ENCODE measurements at regions not wholly inside any gene's neighbourhood (a gene's known extent, or its start where the extent isn't known, plus 50 kb on each side); places are given as distances from the start of the nearest gene placed in this dataset.

GRCh38 chr3:29145360-29145759, 135.5 kb upstream of the RBMS3 start:
- DNase-seq (ENCODE audit: low read depth): no peak
- in situ Hi-C loops (cut with HindIII; ENCODE audit: low sequenced_read_pairs): no loop called here
- H3K4me3 ChIP-seq (ENCODE audit: low read depth, low read length): no peak overlapping the region
- TF ChIP-seq CTCF (IDR thresholded peaks at IDR 0.05; ENCODE audit: low read depth, low read length, missing control alignments): no peak

- no peak for DNase-seq (ENCODE audit: low read depth)
- in situ Hi-C loops (cut with HindIII; ENCODE audit: low sequenced_read_pairs): no loop called here
- no peak overlapping the region for H3K4me3 ChIP-seq (ENCODE audit: low read depth, low read length)
- no peak for TF ChIP-seq CTCF (IDR thresholded peaks at IDR 0.05; ENCODE audit: low read depth, low read length, missing control alignments)
Measured at GRCh38 chr3:29152379-29152778, 128.5 kb upstream of the RBMS3 start.

GRCh38 chr3:29153811-29154210, 127.1 kb upstream of the RBMS3 start:
- no peak overlapping the region for H3K4me3 ChIP-seq (ENCODE audit: low read depth, low read length)
- in situ Hi-C loops (cut with HindIII; ENCODE audit: low sequenced_read_pairs): no loop called here
- TF ChIP-seq CTCF (IDR thresholded peaks at IDR 0.05; ENCODE audit: low read depth, low read length, missing control alignments): no peak
- no peak for DNase-seq (ENCODE audit: low read depth)

GRCh38 chr3:29156086-29156715, 124.7 kb upstream of the RBMS3 start:
- in situ Hi-C loops (cut with HindIII; ENCODE audit: low sequenced_read_pairs): no loop called here
- DNase-seq (ENCODE audit: low read depth): no peak
- no peak overlapping the region for H3K4me3 ChIP-seq (ENCODE audit: low read depth, low read length)
- no peak for TF ChIP-seq CTCF (IDR thresholded peaks at IDR 0.05; ENCODE audit: low read depth, low read length, missing control alignments)

GRCh38 chr3:29164825-29165224, 116.0 kb upstream of the RBMS3 start:
- in situ Hi-C loops (cut with HindIII; ENCODE audit: low sequenced_read_pairs): no loop called here
- DNase-seq (ENCODE audit: low read depth): no peak
- no peak for TF ChIP-seq CTCF (IDR thresholded peaks at IDR 0.05; ENCODE audit: low read depth, low read length, missing control alignments)
- H3K4me3 ChIP-seq (ENCODE audit: low read depth, low read length): no peak overlapping the region

- no peak overlapping the region for H3K4me3 ChIP-seq (ENCODE audit: low read depth, low read length)
- in situ Hi-C loops (cut with HindIII; ENCODE audit: low sequenced_read_pairs): no loop called here
- TF ChIP-seq CTCF (IDR thresholded peaks at IDR 0.05; ENCODE audit: low read depth, low read length, missing control alignments): no peak
- no peak for DNase-seq (ENCODE audit: low read depth)
Measured at GRCh38 chr3:29167180-29167579, 113.7 kb upstream of the RBMS3 start.
